Stimulated activated CD8-positive, alpha-beta memory T cell treated with anti-CD3 and anti-CD28 coated beads, Interleukin-2, amount 100 ng/mL, for 1 hour (primary cell): ENCODE measurements at regions not wholly inside any gene's neighbourhood (a gene's known extent, or its start where the extent isn't known, plus 50 kb on each side); places are given as distances from the start of the nearest gene placed in this dataset.

Experiments
- DNase-seq, 2 donors: peaks; one replicate each; pipeline ENCODE4 v3.0.0-alpha.2; 2020; ENCODE audit warnings: low read depth in 2 of 2

DNA sequence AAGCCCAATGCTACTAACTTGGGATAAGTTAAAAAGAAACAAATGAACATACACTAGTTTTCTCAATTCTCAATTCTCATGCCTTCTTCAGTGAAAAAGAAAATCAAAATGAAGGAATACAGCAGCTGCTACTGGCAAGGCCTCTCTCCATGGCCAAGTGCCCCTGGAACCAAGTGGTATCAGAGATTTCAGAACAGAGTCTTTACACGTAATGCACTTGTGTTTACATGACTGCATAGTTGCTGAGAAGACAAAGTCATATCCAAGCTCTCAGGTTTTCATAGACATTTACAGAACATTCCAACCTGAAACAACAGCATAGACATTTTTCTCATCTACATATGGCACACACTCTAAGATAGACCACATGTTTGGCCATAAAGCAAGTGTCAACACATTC lies 789.9 kb downstream of the CBLN2 start:
- DNase-seq: no peak

DNA sequence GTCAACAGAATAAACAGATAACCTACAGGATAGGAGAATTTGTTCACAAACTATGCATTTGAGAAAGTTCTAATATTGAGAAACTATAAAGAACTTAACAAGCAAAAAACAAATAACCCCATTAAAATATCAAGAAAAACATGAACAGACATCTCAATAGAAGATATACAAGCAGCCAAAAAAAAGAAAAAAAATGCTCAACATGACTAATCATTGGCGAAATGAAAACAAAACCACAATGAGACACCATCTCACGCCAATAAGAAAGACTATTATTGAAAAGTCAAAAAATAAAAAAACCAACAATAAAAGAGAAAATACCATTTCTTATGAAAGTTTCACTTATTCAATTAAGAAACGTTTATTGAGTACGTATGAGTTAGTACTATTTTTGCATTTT lies 800.5 kb downstream of the CBLN2 start:
- DNase-seq: no peak

DNA sequence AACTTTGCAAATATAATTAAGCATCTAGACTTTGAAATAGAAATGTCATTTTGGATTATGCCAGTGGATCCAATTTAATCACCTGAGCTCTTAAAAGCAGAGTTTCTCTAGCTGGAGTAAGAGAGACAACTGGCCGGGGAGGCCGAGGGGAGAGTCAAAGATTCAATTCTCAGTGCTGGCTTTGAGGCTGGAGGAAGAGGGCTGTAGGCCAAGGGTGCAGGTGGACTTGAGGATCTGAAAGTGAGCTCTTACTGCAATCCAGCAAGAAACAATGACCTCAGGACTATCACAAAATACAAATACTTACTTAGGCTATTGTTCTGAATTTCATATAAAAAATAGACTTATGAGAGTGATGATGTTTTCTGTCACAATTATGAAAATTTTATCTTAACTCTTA lies 814.5 kb downstream of the CBLN2 start:
- no peak for DNase-seq

DNA sequence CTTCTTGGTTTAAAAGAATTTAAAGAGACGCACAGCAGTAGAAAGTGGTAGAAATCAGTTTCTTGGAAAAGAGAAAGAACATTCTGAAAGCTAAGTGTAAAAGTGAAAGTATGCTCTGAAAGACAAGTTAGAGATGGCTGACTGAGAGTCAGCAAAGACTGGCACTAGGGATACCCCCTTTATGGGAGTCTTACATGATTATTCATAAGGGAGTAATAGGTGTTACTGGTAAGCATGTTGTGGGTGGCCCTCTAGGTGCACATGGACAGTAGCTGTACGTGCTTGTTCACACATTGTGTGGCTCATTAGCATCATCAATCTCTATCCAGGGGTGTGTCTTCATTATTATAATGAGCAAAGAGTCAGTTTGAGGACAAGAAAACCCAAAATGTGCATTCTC lies 816.2 kb downstream of the CBLN2 start:
- DNase-seq: no peak

DNA sequence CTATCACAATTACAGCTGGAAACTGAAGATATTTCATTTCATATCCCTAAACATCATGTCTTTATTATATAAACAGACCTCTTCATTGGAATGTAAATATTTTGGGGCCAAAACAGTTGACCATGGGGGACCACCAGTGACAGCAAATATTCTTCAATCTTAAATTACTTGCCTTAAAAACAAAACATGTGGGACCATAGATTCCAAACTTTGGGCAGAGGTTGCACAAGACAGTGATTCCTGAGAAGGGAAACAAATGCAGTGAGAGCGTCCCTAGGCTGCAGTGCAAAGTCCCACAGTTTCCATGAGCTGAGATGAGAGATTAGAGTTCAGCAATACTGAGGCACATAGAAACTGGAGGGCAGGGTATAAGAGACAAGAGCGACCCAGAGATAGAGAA lies 818.9 kb downstream of the CBLN2 start:
- DNase-seq: no peak

DNA sequence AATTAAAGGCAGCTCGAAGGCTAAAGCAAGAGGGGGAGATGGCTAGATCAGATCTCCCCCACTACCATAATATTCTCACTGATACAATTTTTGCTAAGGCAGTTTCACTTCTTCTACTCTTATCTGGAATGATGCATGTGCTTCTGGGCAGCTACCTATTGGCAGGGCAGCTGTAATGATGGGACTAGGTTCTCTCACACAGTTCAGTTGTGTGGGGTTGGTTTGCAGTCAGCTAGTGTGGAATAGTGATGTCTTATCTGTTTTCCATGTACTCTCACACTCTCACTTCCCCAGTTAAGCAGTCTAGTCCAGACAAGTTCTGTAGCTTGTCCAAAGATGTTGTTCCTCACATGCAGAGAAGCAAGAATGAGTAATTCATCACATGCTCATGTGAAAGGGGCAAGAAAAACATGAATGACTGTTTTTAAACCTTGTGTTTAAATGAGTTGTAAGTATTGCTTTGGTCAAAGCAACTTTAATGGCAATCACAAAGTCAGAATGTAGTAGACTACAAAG lies 836.1 kb downstream of the CBLN2 start:
- DNase-seq: no peak

DNA sequence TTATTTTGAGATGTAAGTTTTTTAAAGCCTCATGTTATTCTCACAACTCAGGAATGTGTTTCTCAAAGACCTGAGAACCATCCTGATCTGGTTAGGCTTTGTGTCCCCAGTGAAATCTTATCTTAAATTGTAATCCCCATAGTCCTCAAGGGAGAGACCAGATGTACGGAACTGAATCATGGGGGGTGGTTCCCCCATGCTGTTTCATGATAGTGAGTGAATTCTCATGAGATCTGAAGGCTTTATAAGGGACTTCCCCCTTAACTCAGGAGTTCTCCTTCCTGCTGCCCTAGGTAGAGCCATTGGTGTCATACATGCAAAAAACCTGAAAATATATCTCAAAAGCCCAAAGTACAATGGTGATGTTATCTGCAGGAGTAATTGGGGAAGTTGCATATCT lies 836.7 kb downstream of the CBLN2 start:
- DNase-seq: no peak

DNA sequence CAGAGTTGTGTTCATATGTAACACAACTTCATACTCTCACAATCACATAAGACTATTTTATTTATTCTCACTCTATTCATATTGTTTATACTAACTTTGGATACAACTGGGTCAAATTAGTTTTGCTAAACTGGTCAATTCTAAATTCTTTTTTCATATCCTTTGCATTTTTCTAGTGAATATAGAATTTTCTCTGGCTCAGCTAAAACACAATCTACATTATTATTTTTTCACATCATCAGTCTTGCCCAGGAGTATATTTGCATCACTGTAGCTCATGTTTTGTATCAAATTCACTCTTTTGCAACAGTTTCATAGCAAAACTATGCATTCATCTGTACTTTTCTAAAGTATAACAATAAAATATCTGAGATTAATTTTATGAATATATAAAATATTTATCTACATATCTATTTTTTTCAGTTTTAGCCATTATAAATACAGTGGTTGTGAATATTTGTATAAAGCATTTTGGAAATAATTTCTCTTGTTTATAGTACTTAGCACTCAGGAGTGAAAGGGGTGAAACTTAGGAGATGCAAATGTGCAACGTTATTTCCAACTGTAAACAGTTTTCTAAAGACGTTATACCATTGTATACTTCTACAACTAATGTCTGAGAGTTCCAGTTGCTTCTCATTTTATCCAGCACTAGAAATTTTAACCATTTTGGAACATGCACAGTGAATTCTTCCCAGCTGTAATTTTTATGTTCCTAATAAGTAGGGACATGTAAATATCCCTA lies 854.6 kb downstream of the CBLN2 start:
- DNase-seq: no peak

DNA sequence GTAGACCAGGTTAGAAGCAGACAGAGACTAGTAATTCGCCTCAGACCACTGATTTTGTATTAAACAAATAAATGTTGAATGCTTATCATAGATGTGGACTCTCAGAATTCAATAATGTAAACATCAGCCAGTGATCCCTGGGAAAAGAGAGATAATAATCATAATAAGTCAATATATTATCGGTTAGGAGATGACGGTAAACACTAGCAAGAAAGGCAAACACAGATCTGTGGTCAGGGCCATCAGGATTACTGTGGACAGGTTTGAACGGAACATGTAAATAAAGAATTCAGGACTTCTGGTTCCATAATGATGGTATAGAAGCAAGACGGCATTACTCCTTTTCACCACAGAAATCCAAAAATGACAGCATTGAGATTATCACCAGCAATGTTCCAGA lies 861.6 kb downstream of the CBLN2 start:
- no peak for DNase-seq

DNA sequence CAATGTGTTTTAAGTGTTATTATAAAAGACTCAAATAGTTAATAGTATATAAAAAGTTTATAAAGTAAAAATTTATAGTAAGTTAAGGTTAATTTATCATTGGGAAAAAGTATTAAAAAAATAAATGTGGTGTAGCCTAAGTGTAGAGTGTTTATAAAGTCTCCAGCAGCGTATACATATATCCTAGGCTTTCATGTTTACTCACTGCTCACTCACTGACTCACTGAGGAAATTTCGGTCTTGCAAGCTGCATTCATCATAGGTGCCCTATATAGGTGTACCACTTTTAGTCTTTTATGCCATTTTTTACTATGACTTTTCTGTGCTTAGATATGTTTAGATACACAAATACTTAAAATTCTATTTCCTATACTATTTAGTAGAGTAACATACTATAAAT lies 866.0 kb downstream of the CBLN2 start:
- no peak for DNase-seq

DNA sequence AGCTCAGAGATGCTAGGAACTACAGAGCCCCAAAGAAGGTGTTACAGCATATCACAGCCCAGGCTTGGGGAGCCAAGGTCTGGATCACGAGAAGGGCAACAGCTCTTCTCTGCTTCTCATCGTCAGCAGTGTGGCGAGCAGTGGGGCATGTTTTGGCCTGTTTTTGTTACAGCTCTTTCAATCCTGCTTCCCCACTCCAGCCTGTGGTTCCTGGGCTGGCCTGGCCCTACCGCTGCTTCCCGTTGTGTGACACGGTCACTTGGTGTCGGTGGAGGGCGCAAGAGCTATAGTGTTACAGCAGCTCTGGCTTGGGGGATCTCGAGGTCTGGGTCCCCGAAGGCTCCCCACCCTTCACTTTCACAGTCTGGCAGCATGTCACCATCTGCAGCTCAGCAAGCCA lies 870.2 kb downstream of the CBLN2 start:
- DNase-seq: no peak

DNA sequence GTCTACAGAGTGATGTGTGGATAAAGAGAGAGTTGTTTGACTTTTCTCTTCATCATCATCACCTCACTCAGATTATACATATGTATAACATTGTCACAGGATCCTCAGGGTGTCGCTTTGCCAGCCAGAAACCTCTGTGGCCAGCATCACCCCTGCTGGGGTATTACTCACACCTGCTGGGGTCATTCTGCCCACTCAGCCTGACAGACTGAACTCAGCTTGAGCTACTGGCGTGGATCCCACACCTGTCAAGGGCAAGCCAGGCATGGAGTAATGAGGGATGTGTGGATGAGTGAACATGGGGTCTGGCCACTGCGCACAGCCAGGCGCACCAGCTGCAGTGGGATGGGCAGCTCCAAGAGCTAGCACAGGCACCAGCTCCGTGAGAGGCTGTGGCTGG lies 870.6 kb downstream of the CBLN2 start:
- no peak for DNase-seq

DNA sequence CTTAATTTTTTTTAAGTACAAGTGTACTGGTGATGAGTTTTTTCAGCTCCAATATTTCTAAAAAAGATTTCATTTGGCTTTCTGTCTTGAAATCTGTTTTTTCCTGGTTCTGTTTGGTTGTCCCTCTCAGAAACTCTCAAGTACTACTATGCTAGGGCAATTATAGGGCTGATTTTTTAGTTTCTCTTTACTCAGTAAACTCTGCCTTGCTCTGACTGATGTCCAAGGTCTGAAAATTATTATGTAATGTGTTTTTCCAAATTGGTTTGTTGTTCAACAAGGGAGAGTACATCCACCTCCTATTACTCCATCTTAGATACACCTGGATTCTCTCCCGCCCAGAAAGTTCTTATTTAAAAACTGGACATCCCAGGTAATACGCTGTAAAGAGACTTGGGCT lies 877.7 kb downstream of the CBLN2 start:
- no peak for DNase-seq

DNA sequence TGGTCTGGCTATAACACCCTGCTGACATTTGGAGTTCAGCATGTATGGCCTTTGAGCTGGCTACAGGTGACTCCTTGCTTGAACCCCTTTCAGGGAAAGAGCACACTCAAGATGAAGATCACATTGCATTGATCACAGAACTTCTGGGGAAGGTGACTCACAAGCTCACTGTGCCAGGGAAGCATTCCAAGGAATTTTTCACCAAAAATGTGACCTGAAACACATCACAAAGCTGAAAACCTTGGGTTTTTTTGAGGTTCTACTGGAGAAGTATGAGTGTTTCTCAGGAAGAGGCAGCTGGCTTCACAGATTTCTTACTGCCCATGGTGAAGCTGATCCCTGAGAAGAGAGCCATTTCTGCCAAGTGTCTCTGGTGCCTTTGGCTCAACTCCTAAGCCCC lies 879.0 kb downstream of the CBLN2 start:
- no peak for DNase-seq

DNA sequence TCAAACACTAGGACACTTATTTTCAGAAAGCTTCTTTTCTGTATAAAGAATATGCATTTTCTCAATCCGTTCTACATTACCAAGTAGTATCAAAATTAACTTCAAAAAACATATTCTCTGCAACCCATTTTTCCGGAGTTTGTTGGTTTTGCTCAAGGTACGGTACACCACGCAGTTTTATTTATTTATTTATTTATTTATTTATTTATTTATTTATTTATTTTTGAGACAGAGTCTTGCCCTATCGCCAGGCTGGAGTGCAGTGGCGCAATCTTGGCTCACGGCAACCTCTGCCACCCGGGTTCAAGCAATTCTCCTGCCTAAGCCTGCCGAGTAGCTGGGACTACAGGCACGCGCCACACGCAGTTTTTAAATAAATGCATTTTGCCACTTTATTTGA lies 900.3 kb downstream of the CBLN2 start:
- no peak for DNase-seq

DNA sequence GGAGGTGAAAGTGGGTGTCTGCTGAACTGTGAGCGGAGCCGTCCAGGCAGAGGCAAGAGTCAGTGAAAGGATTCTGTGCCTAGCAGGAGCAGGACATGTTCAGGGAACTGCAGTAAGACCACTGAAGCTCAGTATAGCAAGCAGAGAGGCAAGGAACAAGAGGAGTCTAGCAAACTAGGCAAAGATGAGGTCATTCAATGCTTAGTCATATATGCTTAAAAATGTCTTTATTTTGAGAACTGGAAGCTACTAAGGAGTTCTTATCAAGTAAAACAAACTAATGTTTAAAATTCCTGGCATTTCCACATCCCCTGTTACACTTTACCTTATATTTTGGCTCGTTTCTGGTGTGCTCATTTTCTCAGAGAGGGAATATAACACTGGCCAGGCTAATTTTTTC lies 913.4 kb downstream of the CBLN2 start:
- DNase-seq: no peak

DNA sequence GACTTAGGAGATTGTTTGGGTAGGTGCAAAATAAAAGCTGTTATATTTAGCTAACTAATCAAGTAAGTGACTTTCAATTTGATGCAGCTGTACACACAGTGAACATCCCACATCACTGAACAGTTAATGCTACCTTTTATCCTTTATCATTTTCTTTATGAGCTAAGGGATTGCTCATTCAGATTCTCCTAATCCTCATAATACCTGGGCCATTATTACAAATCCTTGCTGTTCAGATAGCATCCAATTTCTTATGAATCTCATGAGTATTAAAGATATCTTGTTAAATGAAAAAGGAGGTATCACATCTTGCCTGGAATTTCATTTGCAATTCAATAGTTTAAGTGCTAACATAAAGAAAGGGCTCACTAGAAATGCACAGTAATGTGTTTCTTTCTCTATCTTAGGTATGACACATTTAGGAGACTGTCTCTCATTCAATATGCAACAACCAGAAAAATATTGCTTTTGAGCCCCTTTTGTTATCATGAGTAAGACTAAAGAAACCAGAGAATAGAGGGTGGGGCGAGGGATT lies 918.5 kb downstream of the CBLN2 start:
- no peak for DNase-seq

DNA sequence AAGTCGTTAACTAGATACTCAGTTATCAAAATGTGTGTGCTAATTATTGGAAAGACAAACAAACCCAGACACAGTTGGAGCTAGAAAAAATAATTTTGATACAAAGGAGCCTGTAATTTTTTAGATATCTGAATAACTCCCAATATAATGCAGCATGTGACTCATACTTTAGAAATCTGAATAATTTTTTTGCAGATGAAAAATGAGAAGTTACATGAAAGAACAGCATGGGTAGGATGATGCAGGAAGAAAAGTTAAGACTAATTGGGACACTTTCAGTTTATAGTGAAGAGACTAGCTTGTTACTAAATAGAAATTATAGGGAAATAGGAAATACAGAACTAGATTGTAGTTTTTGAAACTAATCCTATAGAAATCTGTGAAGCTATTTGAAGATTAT lies 945.8 kb downstream of the CBLN2 start:
- no peak for DNase-seq

DNA sequence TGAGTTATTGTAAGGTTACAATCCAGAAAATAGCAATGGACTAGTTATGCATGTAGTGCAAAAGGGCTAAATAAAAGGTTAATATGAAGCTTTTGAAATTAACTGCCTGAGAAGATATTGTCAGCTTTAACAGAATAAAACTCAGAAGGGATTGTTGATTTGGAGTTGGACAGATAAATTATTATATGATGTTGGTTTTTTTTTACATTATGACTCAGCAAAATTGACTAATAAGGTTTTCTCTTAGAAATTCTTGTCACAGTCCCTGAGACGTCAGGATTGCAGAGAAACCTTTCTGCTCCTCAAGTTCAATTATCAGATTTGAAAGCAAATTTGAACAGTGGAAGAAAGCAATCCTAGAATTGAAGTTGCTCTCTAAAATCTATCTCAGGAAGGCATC lies 946.9 kb downstream of the CBLN2 start:
- DNase-seq: no peak

DNA sequence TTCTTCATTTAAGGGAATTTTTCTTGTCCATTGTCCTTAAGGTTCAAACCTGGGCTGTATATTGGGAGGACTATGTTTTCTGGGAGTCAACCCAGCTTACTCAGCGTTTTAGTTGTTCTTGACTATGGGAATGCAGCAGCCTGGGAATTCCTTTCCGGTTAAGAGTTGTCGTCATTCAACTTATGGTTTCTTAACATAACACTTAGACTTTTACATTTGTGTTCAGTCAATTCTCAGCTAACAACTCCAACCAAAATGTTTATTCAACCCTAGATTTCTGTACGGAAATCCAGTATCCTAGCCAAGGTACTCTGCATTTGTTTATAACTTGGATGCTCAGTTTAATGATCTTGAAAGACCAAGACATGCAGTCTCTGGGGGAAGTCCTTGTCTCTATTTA lies 960.9 kb downstream of the CBLN2 start:
- DNase-seq: no peak

DNA sequence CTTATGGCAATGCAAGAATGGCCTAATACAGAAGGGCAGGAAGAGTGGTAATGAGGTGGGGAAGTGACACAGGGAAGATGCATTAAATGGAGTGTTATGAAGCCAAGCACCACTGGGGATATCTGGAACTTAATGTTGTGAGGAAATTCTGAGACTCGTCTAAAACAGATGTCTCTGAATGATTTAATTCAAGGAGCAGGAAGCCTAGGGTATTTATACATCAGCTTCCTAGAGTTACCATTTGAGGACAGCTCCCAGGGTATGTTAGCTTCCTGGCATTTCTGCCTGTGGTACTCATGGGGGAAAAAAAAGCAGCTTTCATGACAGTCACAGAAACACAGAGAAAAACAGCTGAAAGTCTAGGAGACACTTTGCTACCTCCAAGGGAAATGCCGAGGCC lies 989.5 kb downstream of the CBLN2 start:
- DNase-seq: no peak

DNA sequence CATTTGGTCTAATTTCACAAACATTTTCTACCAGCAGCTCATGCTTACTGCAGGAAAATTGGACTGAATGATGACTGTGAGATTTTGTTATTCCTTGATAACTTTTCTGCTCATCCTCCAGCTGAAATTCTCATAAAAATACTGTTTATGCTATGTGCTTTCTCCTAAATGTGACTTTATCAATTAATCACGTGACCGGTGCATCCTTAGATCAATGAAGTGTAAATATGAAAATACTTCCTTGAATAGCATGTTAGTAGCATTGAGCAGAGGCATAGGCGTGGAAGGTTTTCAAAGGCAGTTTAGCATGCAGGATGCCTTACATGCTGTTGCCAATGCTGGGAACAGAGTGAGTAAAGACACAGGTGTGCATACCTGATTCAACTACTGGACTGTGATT lies 1002.5 kb downstream of the CBLN2 start:
- no peak for DNase-seq

DNA sequence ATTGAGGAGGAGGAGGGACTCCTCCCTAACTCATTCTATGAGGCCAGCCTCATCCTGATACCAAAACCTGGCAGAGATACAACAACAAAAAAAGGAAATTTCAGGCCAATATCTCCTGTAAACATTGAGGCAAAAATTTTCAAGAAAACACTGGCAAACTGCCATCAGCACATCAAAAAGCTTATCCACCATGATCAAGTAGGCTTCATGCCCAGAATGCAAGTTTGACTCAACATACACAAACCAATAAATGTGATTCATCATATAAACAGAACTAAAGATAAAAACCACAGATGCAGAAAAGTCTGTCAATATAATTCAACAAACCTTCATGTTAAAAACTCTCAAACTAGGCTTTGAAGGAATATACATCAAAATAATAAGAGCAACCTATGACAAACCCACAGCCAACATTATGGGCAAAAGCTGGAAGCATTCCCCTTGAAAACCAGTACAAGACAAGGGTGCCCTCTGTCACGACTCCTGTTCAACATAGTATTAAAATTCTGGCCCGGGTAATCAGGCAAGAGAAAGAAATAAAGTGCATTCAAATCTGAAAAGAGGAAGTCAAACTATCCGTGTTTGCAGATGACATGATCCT lies 1014.3 kb downstream of the CBLN2 start:
- no peak for DNase-seq
